ENCODE measurements at regions not wholly inside any gene's neighbourhood (a gene's known extent, or its start where the extent isn't known, plus 50 kb on each side); places are given as distances from the start of the nearest gene placed in this dataset.

DNA sequence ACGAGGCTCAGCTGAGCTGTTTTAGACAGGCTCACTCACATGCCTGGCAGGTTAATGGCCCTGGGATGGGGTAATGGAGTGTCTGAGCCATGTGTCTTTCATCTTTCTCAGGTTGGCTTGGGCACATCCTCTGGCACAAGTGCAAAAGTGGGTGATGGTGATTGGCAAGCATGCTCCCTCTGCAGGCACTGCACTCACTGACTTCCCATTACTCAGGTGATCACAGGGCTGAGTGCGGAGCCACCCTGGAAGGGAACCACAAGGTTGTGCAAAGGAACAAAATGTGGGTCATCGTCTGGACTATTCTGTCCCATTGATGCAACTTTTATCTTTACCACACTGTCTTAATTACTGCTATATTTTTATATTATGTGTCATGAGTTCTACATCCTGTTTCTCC lies 244.1 kb upstream of the AKR1E2 start:
- no peak for DNase-seq (ENCODE audit: low spot score)

DNA sequence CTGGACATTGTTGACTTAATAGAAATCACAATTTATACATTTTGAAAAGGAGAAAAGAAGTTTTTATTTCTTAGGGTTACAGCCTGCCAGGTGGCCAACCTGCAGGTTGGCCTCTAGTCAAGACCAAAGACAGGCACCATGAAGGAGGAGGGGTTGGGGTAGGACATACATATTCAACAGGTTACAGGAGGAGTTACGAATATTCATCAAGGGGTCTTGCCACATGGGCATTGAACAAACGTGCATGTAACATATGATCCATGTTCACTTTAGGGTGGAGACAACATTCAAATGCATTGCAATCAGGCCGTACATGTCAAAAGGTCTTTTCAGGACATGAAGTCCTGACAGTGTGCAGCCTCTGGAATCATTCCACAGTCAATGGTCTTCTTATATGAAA lies 246.2 kb upstream of the AKR1E2 start:
- DNase-seq (ENCODE audit: low spot score): no peak

DNA sequence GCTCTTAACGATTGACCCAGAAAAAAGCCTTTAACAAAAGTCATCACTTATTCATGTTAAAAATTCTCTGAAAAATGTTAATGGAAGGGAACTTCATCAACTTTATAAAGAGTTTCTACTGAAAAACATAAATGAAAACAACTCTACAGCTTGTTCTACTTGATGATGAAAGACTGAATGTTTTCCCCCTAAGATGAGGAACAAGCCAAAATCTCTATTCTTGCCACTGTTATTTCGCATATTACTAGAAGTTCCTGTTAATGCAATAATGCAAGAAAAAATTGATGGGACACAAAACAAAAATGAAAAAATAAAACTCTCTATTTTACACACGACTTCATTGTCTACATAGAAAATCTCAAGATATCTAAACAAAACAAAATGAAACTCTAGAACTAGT lies 249.8 kb upstream of the AKR1E2 start:
- DNase-seq (ENCODE audit: low spot score): no peak

DNA sequence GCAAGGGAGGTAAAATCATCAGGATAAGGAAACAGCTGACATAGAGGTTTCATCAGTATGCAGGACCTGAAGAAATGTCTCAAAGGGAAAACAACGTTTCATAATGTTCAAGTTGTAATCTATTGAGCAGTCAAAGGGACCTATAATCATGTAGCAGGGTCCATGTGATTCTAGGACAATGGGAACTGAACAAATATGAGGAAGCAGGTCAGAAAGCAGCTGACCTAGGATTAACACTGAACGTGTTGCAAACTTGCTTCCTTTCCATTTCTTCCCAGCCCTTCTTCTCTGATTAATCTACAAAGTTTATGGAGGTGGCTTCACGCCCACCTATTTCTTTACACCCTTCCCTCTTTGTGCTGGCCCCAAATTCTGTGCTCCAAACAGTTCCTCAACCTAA lies 256.9 kb upstream of the AKR1E2 start:
- no peak for DNase-seq (ENCODE audit: low spot score)

DNA sequence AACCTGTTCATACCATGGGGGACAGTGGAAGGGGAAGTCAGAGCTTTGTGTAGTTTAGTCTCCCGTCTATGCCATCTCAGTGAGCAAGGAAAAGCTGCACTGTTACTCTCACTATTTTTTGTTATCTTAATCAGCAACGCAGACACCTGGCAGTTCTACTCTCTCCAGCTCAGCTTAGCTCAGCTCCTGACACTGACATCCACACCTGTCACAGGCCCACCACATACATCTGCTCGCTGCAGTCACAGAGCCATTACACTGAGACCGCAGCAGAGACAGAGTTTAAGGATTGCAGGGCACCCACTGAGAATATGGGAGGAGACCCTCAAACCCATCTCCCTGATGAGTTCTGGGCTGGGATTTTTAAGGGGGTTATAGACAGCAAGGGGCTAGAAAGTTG lies 257.3 kb upstream of the AKR1E2 start:
- DNase-seq (ENCODE audit: low spot score): no peak

DNA sequence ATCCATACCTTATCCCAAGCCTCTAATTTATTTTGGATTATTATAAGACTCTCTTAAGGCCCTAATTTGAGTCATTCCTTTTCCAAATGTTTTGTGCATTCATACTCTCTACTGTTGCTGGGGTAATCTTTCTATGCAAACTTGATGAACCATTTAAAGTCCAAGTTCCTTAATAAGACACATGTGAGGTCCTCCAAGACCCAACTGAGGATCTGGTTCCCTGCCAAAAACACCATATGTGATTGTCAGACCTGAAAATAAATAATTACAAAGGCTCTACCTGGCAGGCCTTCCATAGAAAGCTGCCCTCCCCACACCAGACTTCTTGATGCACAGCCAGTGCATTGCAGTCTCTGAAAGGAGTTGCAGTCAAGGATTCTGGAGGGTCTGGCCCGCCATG lies 257.9 kb upstream of the AKR1E2 start:
- DNase-seq (ENCODE audit: low spot score): no peak

DNA sequence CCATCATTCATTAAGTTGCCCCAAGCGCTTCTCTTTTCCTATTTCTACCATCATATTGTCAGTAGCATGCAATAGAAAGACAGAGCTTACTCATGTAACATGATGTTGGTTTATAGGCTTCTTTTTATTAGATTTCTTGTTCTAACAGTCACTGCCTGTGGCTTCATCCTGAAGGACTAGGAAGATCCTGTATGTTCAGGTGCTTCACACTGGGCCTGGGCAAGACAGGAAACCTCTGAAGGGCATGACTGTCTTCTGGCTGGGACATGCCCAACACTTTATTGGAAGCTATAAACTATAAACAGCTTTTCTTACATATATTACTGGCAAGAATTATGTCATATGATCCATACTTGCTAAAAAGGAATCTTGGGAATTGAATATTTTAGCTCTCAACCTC lies 258.4 kb upstream of the AKR1E2 start:
- no peak for DNase-seq (ENCODE audit: low spot score)

DNA sequence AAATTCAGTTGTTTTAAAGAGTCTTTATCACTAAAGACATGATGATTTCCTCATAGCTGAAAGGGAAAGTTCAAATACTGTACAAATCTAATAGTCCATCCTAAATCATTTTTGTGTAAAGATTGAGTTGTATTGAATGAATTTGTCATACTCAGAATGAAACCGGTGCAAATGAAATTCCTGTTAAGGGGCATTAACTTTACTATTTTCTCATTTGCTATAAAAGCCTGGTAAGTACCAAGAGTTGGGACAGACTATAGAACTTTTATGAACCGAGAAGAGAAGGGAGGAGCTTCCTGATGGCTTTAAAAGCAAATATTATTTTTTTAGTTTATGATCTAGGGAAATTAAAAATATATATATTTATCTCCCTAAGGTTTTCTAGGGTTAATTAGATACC lies 260.0 kb upstream of the AKR1E2 start:
- DNase-seq (ENCODE audit: low spot score): no peak

DNA sequence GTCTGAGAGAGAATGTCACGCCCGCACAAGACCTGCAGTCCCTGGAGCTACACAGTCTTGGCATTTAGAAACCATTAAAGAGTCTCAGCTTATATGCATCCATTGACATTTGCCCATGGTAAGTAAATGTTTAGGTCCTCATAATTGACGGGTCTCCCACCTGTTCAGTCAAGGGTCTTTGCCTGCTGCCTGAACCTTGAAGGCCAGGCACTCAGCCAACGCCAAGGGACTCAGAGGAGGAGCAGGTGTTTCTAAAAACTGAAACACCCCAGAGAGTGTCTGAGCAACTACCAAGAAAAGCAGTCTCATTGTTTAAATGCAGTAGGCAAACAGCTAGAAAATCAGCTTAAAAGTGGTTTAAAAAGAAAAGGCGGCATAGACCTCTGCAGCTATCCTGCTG lies 264.7 kb upstream of the AKR1E2 start:
- DNase-seq (ENCODE audit: low spot score): no peak

DNA sequence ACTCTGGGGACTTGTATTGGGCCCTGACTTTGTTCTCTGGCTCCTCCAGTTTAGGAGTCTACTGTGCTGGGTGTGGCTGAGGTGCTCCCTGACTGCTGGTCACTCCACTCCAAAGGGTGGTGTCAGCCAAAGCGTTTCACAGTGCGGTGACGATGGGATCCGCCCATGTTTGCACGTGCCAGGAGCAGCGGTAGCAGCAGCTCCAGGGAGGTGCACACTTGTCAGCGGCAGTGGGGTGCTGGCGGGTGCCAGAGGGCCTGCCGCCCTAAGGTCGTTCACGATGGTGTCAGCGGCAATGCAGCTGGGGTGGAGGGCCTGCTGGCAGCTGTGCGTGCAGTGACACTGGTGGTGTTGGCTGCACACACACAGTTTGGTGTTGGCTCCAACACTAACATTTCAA lies 268.5 kb upstream of the AKR1E2 start:
- DNase-seq (ENCODE audit: low spot score): no peak

DNA sequence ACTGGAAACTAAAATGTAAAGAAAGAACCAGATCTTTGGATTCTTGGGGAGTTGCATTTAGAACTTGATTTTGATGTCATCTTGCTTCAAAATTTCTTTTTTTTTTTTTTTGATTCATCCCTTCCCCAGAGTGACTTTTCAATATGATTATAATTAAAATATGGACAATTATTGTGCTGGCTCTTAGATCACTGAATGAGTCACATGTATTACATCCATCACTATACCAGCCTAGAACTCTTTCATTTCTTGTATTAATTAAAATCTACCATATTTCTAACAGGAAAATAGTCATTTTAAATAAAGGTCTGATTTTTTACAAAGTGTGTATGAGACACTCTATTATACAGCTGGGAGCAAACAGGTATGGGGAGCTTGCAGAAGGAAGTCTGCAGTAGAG lies 269.5 kb upstream of the AKR1E2 start:
- DNase-seq (ENCODE audit: low spot score): no peak

DNA sequence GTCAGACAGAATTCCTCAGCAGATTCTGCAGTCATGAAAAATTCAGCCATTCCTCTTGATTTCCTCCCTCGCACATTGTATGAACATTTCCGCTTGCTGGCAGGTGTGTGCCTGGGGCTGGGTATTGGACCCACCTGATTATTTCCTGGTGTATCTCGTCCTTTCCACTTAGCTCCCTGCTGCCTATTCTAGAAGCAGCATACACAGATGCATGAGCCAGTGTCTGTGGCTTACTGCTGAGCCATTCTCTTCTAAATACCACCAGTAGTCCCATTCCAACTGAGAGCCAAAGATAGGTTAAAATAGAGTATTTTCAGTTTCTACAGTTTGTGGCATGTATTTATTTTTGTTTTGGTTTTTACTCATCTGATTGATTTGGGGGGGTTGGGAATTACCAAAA lies 270.1 kb upstream of the AKR1E2 start:
- no peak for DNase-seq (ENCODE audit: low spot score)

DNA sequence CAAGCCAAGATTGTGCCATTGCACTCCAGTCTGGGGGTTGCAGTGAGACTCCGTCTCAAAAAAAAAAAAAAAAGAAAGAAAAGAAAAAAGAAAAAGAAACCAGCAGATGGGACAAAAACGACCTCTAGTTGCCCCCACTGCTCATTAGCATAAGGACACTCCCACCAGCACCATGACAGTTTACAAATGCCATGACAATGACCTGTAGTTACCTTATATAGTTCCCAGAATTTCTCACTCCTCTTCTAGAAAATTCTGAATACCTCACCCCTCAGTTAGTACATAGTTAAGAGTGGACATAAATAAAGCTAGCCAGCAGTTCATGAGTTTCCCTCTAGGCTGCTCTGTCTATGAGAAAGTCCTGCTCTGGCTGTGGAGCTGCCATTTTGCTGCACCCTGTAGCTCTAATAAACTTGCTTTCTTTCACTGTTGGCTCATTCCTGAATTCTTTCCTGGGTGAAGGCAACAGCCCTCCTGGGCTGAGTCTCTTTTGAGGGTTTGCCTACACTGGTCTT lies 276.8 kb upstream of the AKR1E2 start:
- DNase-seq (ENCODE audit: low spot score): no peak

DNA sequence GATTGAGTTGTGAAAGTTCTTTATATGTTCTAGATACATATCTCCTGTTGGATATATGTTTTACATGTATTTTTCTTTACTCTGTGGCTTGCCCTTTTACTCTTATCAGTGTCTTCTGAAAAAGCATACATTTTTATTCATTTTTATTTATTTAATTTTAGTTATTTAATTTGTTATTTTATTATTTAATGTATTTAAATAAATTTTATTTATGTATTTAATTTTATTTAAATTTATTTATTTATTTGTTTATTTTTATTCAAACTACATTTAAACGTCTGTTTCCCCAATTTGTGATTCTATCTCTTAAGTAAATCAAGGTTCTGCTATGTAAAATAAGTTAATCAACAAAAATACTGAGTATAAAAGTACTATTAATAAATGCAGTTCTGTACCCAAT lies 279.1 kb upstream of the AKR1E2 start:
- no peak for DNase-seq (ENCODE audit: low spot score)

DNA sequence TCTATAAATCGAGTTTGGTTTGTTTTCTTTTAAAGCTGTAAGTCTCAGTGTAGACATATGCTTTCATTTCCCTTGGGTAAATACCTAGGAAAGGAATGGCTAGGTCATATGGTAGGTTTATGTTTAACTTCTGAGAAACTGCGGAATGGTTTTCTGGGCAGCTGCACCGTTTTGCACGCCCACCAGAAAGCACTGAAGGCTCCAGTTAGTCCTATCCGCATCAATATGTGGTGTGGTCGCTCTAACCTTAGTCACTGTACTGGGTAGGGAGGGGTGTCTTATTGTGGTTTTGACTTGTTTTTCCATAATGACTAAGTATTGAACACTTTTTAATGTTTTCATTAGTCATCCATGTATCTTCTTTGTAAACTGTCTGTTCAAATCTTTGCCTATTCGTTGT lies 279.5 kb upstream of the AKR1E2 start:
- DNase-seq (ENCODE audit: low spot score): no peak

DNA sequence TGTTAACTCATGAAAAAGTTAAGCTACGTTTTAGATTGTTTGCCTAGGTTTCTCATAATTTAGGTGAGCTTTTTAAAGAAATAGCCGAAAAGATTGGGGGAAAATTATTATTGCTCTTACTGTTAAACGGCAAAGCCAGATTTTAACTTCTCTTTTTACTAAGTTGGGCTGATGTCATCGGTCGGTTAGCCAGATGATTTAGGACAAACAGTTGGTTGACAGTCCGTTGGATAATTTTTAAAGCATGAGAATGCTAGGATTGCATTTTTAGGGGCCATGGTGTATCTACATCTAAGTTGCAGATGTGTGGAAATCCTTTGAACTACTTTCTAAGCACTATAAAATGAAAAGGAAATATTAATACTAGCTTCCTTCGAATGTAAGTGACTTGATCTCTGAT lies 280.9 kb upstream of the AKR1E2 start:
- no peak for DNase-seq (ENCODE audit: low spot score)

DNA sequence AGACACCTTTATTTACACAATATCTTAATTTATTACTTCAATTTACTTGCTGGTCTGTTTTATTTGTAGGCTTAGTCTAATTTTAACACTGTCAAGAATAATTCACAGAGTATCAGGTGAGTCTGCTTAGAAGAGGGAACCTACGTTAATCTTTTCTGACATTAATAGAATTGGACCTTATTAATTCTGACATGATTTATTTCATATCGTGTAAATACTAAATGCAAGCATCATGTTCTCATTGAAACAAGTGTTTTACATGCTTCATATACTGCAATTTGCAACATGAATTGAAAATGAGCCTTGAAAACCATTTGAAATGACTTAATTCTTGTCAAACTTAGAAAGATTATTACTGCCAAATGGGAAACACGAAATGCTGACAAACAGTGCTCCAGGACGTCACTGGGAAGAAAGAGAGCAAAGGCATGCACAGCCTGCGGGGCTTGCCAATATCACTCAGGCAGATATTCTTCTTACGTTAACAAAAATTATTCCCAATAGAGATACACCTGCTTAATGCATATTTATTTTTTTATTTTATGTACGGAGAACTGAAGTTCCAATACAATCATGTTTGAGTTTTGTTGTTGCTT lies 282.0 kb upstream of the AKR1E2 start:
- DNase-seq (ENCODE audit: low spot score): no peak

DNA sequence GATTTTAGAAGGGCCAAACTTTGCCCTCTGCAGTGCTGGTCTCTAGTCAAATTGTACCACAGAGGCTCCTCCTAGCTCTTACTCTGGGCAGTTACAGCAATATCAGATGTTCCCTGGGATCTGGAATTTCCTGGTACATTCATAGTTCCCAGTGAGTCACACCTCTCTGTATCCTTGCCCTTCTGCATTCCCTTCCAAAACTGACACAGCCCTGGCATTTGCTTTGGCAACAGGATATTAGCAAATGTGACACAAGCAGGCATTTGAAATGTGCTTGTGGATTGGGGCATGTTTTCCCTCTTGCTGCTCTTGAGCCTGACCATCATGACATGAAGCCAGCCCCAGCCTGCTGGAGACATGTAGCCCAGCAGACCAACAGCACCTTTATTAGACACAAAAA lies 284.7 kb upstream of the AKR1E2 start:
- no peak for DNase-seq (ENCODE audit: low spot score)

DNA sequence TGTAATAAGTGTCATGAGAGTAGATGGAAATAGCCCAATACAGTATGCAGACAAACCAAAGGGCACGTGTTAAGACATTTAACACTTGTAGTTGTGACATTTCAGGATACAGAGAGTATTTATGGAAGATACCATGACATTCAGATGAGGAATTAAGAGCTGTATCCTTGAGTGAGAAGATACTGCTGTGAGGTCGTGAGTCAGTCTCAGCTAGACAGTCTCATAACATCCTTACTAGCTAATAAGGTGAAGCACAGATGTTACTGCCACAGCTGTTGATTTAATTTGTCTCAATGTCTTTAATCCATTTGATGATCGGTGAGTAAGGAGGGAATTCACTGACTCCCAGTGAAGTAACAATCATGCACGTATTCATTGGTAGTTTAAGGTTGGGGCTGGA lies 288.0 kb upstream of the AKR1E2 start:
- DNase-seq (ENCODE audit: low spot score): no peak

DNA sequence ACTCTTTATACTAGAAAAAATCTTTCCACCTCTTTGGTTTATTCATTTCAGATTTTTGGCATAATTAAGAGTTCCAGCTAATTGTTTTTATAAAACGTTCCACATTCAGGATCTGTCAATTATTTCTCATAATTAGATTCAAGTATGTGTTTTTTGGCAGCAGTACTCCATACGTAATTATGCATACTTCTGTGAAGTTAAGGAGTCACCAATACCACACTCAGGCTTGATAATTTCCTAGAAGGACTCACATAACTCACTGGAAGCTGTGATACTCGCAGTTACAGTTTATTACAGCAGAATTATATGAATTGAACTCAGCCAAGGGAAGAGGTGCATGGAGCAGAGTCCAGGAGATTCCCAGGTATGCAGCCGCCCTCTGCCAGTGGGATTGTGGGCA lies 290.5 kb upstream of the AKR1E2 start:
- no peak for DNase-seq (ENCODE audit: low spot score)

DNA sequence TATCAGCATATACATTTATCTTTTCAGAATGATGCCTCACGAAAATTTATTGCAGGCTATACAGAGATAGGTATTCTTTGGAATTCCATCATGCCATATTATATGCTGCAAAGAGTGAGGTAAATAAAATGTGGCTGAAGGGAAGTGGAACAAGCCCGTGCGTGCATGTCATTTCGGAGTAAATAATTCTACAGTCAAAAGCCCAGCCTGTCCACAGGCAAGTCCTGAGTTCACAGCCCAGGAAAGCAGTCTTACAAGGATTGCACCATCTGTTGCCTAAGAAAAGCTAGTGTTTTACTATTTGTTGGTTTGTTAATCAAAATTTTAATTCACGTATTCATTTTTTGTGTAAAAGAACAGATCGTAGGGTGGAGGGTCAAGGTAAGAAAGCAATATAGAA lies 292.4 kb upstream of the AKR1E2 start:
- DNase-seq (ENCODE audit: low spot score): no peak

DNA sequence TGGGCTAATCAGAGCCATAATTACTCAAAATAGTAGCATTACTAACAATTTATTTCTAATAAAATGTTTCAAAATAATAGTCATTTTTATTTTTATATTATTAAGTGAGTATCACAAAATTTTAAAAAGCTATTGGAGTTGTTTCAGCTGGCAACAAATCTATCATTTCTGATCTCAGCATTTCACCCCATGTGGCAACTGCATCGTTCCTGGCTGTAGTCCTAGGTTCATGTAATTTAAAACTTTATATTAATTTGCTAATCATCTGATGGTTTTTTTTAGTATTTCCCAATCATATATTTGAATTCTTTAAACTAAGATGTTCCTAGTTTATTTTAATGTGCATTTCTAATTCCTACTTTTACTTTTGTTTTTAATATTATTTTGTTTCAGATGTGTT lies 293.0 kb upstream of the AKR1E2 start:
- no peak for DNase-seq (ENCODE audit: low spot score)

DNA sequence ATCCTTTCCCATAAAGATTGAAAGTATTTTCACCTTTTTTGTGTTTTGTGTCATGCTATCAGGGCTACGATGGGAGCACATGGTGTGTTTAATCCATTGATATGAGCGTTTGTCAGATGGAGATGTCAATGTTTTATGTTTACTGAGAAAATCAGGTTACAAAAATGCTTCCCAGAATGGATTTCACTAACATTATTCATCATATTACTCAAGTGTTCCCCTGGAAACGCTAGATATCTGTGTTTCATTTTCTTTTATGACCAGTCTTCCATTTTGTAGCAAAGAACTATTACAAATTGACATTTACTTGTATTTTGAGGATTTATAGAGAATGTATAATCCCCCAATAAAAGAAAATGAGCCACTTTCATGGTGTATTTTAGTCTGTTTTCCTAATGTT lies 293.5 kb upstream of the AKR1E2 start:
- no peak for DNase-seq (ENCODE audit: low spot score)

DNA sequence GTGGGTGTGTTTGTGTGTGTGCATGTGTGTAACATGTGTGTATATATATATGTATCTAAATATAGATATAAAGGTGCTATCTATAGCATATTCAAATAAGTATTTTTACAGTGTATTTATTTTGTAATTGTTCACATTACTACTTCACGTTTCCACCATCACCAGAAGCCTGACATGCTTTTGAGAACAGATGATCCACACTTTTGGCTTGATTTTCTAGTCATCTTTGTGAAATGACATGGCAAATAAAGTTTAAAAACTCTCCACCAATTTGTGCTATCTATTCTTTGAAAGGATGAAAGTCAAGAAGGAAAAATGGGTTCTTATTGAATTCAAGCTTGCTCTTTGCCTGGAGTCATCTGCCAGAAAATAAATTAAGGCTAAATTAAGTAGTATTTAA lies 294.0 kb upstream of the AKR1E2 start:
- DNase-seq (ENCODE audit: low spot score): no peak

DNA sequence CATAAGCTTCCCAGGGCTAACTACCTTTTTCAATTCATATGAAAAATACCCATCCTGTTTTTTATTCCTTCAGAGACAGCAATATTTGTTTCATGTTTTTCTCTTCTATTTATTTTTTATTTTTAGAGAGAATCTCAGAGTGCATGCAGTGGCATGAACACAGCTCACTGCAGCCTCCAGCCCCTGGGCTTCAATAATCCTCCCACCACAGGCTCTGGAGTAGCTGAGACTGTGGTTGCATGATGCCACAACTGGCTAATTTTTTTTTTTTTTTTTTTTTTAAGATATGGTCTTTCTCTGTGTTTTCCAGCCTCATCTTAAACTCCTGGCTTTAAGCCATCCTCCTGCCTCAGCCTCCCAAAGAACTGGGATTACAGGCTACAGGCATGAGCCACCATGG lies 296.7 kb upstream of the AKR1E2 start:
- no peak for DNase-seq (ENCODE audit: low spot score)
